IPS-18c (cell line): ENCODE measurements at regions not wholly inside any gene's neighbourhood (a gene's known extent, or its start where the extent isn't known, plus 50 kb on each side); places are given as distances from the start of the nearest gene placed in this dataset.
"Not testable (repeated sequence)": the region's sequence is repeated elsewhere in the genome, so short reads cannot be mapped to it uniquely, and the experiment has no call there.

ENCODE experiments used
- H3K4me3 ChIP-seq: 2 replicates; pipeline ENCODE4 v1.7.0; 2013; ENCODE audit warnings: low read depth, mild to moderate bottlenecking, low read length, moderate library complexity; ENCODE audit not compliant: insufficient read depth
- H3K9me3 ChIP-seq: one replicate; pipeline ENCODE4 v1.6.1; 2013; ENCODE audit warnings: mild to moderate bottlenecking, low read length, moderate library complexity; ENCODE audit not compliant: control insufficient read depth, insufficient read depth

DNA sequence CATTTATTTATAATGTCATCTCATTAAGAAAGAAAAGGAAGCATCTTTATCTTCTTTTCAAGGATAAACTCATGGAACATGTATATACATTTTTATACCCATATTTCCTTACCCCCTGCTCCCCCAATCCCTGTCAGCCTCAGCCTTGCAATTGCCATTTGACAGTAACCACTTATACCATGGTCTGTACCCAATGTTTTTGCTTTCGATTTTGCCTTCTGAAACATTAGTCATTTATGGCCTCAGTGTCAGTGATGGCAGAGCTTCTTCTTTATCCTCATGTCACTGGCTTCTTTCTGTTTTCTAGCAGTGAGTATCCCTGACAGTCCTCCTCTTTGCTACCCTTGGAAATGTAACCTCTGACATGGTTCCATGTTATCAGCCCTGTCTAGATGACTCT lies 228.4 kb downstream of the SPRY1 start:
- Histone ChIP-seq H3K4me3 (no peak overlapping the region), H3K9me3 (no peaks in the 10 kb centered on the region)

DNA sequence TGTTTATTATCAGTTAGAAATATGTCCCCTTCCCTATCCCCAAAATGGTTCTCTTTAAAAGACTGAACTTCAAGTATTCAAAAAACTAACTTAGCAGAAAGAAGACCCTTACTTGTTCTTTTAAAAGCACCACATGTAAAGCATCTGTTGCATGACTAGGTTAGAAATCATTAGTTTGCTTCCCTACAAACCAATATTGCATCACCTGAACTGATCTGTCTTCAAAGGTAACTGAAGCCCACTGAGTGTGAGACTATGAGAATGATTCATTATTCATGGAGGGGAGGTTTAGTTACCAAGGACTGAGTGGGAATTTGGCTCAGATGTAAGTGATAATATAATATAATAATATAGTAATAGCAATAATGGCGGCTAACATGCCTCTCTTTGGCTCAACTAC lies 231.7 kb downstream of the SPRY1 start:
- no peaks in the 10 kb centered on the region for H3K9me3 ChIP-seq
- H3K4me3 ChIP-seq: no peak overlapping the region

DNA sequence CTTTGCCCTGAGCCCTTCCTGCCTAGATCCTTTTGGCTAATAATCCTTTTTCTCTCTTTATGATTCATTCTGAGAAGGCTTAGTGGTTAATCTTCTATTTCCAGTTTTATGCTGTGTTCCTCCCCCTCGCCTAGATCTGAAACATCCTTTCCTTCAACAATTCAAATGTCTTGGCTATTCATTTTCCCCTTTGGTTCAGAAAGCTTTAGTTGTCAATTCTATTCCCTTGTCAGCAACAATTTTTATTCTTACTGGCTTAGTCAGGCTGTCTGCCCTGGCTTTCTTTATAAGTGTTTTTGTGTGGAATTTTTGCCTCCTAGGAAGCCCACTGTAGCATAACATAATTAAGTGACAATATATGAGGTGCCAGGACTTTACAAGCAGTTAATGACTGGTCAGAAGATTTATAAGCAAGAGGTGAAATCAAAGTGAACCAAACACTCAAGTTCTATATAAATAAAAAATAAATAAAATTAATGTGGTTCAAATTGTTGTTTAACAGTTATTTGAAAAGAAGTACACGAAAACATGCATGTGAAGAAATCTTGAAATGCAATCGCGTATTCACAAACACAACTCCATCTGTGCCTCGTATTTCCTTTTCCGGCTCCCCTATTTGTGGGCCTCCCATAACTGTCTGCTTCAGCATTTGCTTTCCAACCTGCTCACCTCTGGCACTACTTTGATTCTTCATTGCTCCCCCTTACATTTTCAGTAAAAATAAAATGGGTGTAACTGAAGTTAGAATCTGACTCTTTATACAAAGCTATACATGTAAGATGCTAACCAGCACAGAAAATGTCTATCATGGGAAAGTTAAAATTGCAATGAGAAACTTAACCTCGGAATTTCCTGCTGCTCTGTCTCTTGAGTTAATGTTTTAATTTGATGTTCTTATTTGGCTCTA lies 235.4 kb downstream of the SPRY1 start:
- H3K4me3 ChIP-seq: no peak overlapping the region
- no peaks in the 10 kb centered on the region for H3K9me3 ChIP-seq

DNA sequence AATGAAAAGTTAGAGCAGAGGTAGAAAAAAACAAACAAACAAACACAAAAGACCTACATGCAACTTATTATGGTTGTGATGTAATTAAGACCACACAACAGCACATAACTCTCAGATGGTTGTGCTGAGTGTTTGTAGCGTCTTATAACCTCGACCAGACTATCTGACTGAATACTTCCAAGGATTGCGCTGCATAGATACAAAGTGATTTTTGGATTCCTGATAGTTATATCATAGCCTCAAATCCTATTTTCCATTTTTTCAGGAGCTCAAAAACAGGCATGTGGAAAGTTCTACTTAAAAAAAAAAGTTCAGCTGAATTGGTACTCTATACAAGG lies 236.1 kb downstream of the SPRY1 start:
- no peaks in the 10 kb centered on the region for H3K9me3 ChIP-seq
- no peak overlapping the region for H3K4me3 ChIP-seq

DNA sequence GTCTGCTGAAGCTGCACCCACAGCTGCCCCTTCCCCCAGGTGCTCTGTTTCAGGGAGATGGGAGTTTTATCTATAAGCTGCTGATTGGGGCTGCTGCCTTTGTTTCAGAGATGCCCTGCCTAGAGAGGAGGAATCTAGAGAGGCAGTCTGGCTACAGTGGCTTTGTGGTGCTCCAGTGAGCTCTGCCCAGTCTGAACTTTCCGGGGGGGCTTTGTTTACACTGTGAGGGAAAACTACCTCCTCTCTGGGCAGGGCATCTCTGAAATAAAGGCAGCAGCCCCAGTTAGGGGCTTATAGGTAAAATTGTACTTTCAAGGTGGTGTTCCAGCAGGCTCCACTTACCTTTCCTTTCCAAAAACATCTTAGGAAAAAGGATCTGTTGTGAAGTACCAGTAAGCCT lies 242.2 kb downstream of the SPRY1 start:
- no peaks in the 10 kb centered on the region for H3K9me3 ChIP-seq
- H3K4me3 ChIP-seq: no peak overlapping the region

DNA sequence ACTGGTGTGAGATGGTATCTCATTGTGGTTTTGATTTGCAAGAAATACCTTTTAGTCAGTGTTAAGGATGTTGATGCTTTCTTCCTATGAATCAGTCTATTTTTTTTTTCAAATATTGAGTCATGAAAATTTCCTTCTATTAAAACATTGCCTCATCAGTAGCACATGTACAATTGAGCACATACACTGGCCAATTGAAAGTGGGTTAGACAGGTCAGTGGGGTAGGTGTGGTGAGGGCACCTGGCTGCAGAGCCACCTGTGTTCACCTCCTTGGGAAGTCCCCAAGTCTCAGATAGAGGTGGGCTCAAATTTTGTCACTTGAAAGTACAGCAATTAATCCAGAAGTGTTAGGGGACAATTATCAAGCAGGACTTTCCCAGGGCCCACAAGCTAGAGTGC lies 243.7 kb downstream of the SPRY1 start:
- Histone ChIP-seq H3K4me3 (no peak overlapping the region), H3K9me3 (no peaks in the 10 kb centered on the region)

DNA sequence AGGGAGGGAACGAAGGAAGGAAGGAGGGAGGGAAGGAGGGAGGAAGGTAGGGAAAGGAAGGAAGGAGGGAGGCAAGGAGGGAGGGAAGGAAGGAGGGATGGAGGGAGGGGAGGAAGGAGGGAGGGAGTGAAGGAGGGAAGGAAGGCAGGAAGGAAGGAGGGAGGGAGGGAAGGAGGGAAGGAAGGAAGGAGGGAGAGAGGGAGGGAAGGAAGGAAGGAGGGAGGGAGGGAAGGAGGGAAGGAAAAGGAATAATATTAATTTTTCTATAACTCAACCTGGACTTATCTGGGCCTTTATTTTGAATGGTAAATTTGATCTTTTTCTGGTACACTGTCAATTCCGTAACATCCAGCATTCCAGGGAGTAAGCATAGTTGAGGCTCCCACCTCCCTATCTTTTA lies 244.2 kb downstream of the SPRY1 start:
- H3K4me3 ChIP-seq: no peak overlapping the region
- no peaks in the 10 kb centered on the region for H3K9me3 ChIP-seq

DNA sequence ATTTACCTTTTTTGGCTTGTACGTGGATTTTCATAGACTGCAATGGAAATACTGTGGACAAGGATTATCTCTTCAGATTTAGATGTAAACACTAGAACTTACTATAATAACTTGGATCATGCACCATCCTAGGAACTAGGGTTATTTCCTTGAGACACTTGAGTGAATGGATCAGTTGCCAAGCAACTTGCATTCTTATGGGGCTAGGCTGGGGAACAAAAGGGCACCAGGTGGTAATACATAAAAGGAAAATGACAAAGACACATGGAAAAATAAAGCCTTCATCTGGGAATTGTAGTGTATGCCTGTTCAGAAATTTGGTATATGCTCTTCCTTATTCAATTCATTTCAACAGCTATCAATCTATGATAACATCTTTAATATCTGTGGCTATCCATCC lies 247.1 kb downstream of the SPRY1 start:
- no peaks in the 10 kb centered on the region for H3K9me3 ChIP-seq
- H3K4me3 ChIP-seq: no peak overlapping the region

DNA sequence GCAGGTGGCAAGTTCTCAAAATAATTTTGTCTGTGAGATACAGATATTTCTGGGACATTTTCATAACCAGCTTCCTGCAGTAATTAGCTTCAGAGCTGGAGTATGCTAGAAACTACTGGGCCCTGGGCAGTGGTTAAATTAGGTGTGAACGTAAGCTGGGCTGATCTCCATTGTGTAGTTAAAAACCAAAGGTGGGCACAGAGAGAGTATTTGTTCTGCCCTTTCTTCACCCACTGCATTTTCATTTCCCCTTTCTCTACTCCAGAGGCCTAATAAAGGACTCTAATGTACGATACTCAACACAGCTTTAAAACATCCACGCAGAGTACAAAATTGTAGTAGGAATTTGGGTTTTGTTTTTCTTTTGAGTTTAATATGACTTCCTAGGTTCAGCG lies 252.7 kb downstream of the SPRY1 start:
- no peaks in the 10 kb centered on the region for H3K9me3 ChIP-seq
- H3K4me3 ChIP-seq: no peak overlapping the region

DNA sequence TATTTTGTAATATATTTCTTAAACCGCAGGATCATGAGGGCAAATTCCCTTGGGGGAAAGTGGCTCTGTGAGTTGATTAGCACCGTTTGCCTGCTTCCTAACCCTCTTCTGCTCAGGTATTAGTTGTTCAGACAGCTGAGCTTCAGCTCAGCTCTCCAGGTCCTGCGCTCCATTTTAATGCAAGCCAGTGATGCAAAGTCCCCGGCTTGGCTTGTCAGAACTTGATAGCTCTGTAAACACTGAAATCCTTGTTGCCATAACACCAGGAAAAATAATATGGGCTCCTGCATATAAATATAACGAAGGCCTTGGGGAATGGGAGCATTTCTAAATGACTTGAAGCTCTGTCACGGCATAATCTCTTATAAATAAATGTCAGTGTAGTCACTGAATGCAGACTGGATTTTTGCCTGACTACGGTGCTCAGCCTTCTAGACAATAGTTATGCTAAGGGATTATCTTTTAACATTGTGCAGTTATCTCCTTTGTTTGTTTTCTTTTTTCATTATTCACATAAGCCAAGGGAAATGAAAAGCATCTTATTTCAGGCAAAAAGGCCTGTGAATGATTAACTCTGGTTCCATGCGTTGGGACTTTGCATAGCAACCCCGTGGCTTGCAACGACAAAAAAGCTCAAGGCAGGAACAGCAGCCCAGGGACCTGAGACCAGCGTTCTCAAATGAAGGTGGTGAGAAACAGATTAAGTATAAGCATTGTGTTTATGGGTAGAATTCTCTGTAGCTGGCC lies 253.2 kb downstream of the SPRY1 start:
- no peak overlapping the region for H3K4me3 ChIP-seq
- H3K9me3 ChIP-seq: no peaks in the 10 kb centered on the region

DNA sequence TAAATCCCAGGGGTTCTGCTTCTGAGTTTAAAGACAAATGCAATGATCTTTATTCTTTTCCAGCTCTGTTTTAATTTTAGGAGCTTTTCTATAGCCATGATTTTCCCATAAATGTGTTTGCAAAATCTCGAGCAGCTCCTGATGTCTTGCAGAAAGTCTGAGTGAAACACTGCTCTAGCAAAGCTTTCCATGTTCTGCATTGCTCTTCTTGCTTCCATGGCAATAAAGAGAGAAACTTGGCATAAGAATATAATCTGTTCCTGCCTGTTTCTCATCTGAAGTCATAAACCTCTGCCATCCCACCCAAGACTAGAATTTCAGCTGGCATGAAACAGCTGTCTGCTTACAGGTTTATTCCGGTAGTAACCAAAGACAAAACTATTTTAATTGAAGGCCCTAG lies 254.5 kb downstream of the SPRY1 start:
- H3K9me3 ChIP-seq: peaks cover 3% of the 10 kb centered on the region

DNA sequence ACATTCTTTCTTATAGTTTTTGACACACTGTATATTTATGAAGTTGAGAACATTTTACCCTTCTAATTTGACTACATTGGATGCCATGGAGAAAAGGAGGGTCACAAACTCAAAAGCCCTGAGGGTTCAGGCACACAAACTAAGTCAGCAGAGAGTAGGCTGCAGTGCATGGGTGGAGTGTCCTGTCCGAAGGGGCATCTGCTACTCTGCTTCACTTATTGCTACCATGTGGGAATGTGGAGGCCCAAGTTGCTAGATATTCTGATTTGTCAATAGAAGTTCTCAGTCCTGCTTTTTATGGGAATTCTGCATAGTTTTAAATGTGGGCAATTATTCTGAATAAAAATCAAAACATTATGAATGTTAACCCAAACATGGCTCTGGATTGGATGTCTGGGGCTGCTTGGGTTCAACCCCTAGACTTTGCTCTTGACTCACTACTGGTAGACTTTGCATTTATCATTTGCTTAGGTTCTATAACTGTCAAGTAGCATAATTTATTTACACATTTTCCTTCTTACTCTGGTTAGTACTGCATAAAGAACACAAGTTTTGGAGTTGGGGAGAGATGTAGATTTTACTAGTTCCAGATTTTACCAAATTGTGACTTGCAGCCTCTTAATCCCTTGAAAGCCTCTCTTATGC lies 255.1 kb downstream of the SPRY1 start:
- H3K4me3 ChIP-seq: no peak overlapping the region
- peaks cover 7% of the 10 kb centered on the region for H3K9me3 ChIP-seq

More for the DNA sequence above, 254.5 kb downstream of the SPRY1 start:
- no peak overlapping the region for H3K4me3 ChIP-seq

DNA sequence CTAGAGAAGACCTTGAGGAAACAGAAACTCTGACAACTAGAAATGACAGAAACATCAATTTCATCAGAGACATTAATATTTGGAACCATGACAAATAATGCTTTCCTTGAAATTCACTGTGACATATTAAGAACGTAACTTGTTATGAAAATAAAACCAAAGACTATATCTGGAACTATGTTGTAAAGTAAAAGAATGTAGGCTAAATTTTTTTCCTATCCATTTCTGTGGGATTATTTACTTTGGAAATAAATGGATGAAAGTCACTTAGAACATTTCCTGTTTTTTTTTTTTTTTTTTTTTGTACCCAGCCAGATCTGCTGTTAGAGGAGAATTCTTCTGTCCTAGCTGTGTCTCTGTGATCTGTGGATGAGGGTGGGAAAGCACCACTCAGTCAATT lies 255.9 kb downstream of the SPRY1 start:
- peaks cover 7% of the 10 kb centered on the region for H3K9me3 ChIP-seq

DNA sequence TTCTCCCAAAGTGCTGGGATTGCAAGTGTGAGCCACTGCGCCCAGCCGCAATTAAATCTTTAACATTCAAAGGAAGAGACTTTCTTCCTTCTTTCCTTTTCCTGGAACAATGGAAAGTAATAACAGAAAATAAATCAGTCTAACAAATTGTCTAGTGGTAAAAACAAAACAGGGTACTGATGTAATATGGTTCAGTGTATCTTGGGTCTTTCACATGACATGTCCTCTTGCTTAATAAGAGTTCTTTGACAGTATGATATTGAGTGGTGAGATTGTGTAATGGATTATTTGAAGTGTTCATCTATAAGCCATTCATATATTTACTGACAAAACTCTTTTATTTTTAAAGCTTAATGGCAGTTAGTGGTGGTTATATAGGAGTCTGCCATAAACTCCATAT lies 256.6 kb downstream of the SPRY1 start:
- Histone ChIP-seq H3K4me3 (no peak overlapping the region), H3K9me3 (peaks cover 7% of the 10 kb centered on the region)

More for the DNA sequence above, 255.9 kb downstream of the SPRY1 start:
- no peak overlapping the region for H3K4me3 ChIP-seq

DNA sequence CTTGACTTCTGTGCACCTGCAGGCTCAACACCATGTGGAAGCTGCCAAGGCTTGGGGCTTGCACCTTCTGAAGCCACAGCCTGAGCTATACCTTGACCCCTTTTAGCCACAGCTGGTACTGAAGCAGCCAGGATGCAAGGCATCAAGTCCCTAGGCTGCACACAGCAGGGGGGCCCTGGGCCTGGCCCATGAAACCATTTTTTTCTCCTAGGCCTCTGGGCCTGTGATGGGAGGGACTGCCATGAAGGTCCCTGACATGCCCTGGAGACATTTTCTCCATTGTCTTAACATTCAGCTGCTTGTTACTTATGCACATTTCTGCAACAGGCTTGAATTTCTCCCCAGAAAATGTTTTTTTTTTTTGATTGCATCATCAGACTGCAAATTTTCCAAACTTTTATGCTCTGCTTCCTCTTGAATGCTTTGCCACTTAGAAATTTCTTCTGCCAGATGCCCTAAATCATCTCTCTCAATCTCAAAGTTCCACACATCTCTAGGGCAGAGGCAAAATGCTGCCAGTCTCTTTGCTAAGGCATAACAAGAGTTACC lies 260.2 kb downstream of the SPRY1 start:
- not testable (repeated sequence) for H3K9me3 ChIP-seq, H3K4me3 ChIP-seq

DNA sequence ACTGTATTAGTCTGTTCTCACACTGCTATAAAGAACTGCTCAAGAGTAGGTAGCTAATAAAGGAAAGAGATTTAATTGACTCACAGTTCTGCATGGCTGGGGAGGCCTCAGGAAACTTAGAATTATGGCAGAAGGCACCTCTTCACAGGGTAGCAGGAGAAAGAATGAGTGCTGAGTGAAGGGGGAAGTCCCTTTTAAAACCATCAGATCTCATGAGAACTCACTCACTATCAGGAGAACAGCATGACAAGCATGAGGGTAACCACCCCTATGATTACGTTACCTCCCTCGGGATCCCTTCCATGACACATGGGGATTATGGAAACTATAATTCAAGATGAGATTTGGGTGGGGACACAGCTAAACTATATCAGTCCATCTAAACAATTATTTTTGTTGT lies 261.0 kb downstream of the SPRY1 start:
- H3K4me3 ChIP-seq, H3K9me3 ChIP-seq: not testable (repeated sequence)

DNA sequence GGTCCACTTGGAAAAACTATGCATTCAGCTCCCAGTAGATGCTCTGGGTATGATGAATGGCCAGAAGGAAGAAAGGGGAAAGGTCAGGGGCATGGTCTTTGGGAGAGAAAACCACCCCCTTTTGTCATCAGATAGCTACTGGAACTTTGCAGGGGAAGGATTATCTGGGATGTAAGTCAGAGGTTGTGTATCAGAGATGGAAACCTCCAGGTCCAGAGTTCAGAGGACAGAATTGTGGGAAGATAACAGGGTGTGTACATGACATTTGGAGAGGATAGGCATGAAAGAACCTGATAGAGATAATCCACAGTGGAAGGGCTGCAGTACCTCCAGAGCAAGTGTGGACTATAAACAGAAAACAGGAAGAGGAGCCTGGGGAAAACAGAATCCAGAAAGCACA lies 262.7 kb downstream of the SPRY1 start:
- Histone ChIP-seq H3K4me3 (no peak overlapping the region), H3K9me3 (peaks cover 7% of the 10 kb centered on the region)

DNA sequence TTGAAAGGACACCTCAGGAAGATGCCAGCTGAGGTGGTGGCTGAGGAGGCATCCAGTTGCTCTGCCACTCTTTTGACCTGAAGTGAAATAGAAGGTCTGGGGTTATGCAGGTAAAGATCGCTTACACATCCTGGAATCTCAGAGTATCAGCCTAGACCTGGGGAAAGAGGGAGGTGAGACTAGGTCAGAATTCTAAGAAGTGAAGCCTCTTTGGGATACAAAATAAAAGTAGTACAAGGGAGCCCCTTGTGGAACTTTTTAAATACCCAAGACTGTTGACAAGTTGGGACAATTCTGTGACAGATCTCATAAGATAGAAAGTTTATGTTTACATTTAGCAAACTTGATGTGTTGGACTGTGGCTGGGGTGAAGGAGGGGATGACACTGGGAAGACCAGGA lies 263.1 kb downstream of the SPRY1 start:
- peaks cover 7% of the 10 kb centered on the region for H3K9me3 ChIP-seq
- no peak overlapping the region for H3K4me3 ChIP-seq
